ENCODE measurements at regions not wholly inside any gene's neighbourhood (a gene's known extent, or its start where the extent isn't known, plus 50 kb on each side); places are given as distances from the start of the nearest gene placed in this dataset.

DNA sequence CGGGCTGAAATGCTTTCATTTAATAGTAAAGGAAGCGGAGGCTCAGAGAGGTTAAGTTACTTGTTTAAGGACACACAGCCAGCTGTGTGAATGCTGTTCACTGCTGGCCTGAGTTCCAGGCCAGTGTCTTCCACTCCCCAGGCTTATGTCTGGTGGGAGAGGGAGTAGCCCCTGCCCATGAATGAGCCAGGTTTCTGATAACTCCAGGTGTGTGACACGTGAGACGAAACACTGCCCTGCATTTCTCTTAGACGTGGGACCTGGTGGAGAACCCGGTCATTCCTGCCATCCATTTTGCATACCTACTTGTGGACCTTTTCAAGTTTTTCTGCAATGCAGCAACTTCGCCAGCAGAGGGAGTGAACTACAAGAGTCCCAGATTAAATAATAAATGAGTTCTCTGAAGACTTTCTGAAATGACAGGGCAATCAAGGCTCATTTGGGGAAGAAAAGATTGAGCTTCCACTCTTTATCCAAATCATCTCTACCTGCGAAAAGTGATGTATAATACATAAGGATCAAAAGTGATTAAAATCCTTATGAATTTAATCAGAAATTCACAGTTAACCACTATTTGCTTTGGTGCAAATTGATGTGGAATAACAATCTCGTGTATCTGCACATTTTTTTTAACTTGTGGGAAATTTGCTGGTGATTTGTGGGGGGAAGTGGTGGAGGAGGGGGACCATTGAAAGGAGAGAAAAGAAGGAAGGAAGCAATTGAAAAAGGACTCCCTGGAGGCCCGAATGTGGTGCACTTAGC is 79.4 kb upstream of the ASB18 start:
- Histone ChIP-seq H3K27me3 (ENCODE audit: insufficient read depth, low read depth, severe bottlenecking) (peaks cover 56% of the 10 kb centered on the region), H3K9me3 (ENCODE audit: severe bottlenecking) (no peaks in the 10 kb centered on the region), H3K36me3 (no peaks in the 10 kb centered on the region), H3K27ac (no peak overlapping the region), H3K4me3 (ENCODE audit: low read depth, low read length) (no peak overlapping the region)
- peak; percentile 60 for DNase-seq
- TF ChIP-seq, protein P1, sequence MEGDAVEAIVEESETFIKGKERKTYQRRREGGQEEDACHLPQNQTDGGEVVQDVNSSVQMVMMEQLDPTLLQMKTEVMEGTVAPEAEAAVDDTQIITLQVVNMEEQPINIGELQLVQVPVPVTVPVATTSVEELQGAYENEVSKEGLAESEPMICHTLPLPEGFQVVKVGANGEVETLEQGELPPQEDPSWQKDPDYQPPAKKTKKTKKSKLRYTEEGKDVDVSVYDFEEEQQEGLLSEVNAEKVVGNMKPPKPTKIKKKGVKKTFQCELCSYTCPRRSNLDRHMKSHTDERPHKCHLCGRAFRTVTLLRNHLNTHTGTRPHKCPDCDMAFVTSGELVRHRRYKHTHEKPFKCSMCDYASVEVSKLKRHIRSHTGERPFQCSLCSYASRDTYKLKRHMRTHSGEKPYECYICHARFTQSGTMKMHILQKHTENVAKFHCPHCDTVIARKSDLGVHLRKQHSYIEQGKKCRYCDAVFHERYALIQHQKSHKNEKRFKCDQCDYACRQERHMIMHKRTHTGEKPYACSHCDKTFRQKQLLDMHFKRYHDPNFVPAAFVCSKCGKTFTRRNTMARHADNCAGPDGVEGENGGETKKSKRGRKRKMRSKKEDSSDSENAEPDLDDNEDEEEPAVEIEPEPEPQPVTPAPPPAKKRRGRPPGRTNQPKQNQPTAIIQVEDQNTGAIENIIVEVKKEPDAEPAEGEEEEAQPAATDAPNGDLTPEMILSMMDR (IDR thresholded peaks at IDR 0.05; ENCODE audit: low read depth, low read length): peak; percentile 56

DNA sequence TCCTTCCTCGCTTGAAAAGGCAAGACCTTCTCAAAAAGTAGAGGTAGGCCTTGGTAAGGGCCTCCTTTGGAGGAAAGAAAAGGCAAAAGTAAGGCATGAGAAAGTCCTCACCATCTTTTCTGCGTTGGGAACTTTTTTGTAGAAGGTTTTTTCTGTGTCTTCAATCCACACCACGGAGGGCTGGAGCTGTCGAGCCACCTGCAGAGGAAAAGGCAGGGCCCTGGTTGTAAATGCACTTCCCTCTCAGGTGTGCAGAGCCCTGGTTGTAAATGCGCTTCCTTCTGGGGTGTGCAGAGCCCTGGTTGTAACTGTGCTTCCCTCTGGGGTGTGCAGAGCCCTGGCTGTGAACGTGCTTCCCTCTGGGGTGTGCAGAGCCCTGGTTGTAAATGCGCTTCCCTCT is 80.2 kb upstream of the ASB18 start:
- no peaks in the 10 kb centered on the region for H3K9me3 ChIP-seq (ENCODE audit: severe bottlenecking)
- no peak for DNase-seq
- H3K4me3 ChIP-seq (ENCODE audit: low read depth, low read length): no peak overlapping the region
- TF ChIP-seq, protein P1 (IDR thresholded peaks at IDR 0.05; ENCODE audit: low read depth, low read length): no peak
- no peaks in the 10 kb centered on the region for H3K36me3 ChIP-seq
- no peak overlapping the region for H3K27ac ChIP-seq
- peaks cover 55% of the 10 kb centered on the region for H3K27me3 ChIP-seq (ENCODE audit: insufficient read depth, low read depth, severe bottlenecking)

DNA sequence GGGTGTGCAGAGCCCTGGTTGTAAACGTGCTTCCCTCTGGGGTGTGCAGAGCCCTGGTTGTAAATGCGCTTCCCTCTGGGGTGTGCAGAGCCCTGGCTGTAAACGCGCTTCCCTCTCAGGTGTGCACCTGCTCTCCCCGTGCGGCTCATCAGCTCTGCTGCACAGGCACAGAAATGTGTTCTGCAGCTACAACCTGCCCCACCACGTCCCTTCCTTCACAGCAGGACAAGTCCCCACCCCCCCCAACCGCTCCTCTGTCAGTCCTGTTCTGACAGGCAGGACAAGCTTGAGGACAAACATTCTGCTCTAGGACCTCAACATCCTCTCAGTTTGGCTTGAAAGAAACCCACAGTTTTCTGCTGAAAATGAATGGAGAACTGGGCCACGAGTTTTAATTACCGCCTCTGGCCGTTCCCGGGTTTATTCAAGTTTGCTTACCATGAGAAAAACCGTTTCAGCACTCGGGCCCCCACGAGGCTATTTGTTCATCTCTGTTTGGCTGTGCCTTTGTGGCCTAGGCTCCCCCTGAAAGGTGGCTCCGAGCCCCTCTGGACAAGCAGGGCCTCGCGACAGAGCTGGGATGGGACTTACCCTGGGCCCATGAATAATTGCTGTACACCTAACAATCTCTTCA is 81.0 kb upstream of the ASB18 start:
- Histone ChIP-seq H3K36me3 (no peaks in the 10 kb centered on the region), H3K27ac (no peak overlapping the region), H3K4me3 (ENCODE audit: low read depth, low read length) (no peak overlapping the region), H3K27me3 (ENCODE audit: insufficient read depth, low read depth, severe bottlenecking) (peaks cover 59% of the 10 kb centered on the region), H3K9me3 (ENCODE audit: severe bottlenecking) (no peaks in the 10 kb centered on the region)
- TF ChIP-seq, protein P1 (IDR thresholded peaks at IDR 0.05; ENCODE audit: low read depth, low read length): no peak
- no peak for DNase-seq

DNA sequence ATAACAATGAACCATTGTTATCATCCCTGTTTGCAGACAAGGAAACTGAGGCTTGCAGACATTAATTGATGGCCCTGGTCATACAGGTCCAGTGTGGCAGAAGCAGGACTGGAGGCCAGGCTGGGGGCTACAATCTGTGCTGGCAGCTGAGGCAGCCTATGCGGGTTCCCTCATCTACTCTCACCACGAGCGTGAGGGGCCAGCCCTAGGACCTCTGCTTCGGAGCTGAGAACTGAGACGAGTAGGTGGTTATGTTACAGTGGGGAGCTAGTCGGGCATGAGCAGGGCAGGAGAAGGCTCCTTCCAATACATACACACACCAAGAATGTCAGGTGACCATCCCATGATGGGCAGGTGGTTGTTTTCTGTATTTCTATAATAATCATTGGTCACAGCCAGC is 82.2 kb upstream of the ASB18 start:
- TF ChIP-seq, protein P1 (IDR thresholded peaks at IDR 0.05; ENCODE audit: low read depth, low read length): no peak
- H3K27me3 ChIP-seq (ENCODE audit: insufficient read depth, low read depth, severe bottlenecking): peaks cover 63% of the 10 kb centered on the region
- DNase-seq: no peak

DNA sequence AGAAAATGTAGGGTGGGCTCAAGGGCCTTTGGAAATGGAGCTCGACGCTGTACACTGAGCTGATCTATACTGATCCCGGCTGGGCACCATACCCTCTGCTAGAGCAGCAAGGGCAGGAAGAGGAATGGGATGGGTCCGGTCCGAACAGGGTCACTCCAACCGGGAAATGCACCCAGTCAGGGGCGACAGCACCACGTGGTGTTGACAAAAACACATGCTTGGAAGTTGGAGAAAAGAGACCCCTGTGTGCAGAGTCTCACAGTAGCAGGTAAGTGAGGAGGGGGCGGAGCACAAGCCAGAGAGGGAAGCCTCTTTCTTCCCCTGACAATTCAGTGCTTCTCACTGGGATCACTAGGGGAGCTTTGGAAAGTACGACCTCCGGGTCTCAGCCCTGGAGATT is 84.1 kb upstream of the ASB18 start:
- TF ChIP-seq, protein P1 (IDR thresholded peaks at IDR 0.05; ENCODE audit: low read depth, low read length): no peak
- no peak for DNase-seq
- Histone ChIP-seq H3K4me3 (ENCODE audit: low read depth, low read length) (no peak overlapping the region), H3K27ac (no peak overlapping the region), H3K36me3 (no peaks in the 10 kb centered on the region), H3K27me3 (ENCODE audit: insufficient read depth, low read depth, severe bottlenecking) (peaks cover 56% of the 10 kb centered on the region), H3K9me3 (ENCODE audit: severe bottlenecking) (no peaks in the 10 kb centered on the region)

More for the DNA sequence above, 82.2 kb upstream of the ASB18 start:
- Histone ChIP-seq H3K9me3 (ENCODE audit: severe bottlenecking) (no peaks in the 10 kb centered on the region), H3K4me3 (ENCODE audit: low read depth, low read length) (no peak overlapping the region), H3K27ac (no peak overlapping the region), H3K36me3 (no peaks in the 10 kb centered on the region)

Data from WERI-Rb-1 (cell line).